ENCODE measurements at regions not wholly inside any gene's neighbourhood (a gene's known extent, or its start where the extent isn't known, plus 50 kb on each side); places are given as distances from the start of the nearest gene placed in this dataset.
"Not testable (repeated sequence)": the region's sequence is repeated elsewhere in the genome, so short reads cannot be mapped to it uniquely, and the experiment has no call there.

DNA sequence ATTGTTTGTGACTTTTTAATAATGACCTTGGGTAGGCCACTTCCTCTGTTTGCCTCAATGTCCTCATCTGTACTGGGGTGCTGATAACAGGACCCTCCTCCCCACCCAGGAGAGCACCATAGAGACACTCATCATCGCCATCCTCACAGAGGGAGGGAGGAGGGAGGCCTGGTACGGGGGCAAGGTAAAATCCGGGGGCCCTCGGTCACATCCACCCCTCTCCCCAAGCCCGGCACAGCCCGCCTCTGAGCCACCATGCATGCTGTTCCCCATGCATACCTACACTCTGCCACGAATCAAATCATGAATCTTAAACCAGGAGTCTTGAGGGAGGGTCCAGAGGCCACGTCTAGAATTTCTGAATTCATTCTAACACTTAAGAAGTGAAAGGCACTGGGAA lies 74.9 kb upstream of the IQSEC1 start:
- DNase-seq: no peak

DNA sequence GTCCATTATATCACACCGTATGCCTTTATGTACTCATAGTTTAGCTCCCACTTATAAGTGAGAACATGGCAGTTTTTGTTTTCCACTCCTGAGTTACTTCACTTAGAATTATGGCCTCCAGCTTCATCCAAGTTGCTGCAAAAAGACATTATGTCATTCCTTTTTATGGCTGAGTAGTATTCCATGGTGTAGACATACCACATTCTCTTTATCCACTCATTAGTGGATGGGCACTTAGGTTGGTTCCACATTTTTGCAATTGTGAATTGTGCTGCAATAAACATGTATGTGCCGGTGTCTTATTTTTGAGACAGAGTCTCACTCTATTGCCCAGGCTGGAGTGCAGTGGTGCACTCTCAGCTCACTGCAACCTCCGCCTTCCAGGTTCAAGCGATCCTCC lies 74.1 kb upstream of the IQSEC1 start:
- DNase-seq: no peak

DNA sequence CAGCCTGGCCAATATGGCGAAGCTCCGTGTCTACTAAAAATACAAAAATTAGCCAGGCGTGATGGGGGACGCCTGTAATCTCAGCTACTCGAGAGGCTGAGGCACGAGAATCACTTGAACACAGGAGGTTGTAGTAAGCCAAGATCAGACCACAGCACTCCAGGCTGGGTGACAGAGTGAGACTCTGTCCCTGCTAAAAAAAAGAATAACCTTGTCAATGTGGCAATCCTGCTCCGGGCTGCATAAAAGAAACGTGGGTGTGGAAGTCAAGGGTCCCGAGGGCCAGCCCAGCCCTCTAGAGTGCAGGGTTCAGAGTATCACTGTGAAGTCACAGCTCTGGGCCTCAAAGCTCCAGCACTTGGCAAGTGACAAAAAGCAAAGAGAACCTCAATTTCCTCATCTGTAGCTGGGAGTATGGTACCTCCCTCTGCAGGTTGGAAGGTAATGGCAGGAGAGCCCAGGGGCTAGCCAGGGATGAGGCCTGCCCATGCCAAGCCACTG lies 73.5 kb upstream of the IQSEC1 start:
- no peak for DNase-seq

DNA sequence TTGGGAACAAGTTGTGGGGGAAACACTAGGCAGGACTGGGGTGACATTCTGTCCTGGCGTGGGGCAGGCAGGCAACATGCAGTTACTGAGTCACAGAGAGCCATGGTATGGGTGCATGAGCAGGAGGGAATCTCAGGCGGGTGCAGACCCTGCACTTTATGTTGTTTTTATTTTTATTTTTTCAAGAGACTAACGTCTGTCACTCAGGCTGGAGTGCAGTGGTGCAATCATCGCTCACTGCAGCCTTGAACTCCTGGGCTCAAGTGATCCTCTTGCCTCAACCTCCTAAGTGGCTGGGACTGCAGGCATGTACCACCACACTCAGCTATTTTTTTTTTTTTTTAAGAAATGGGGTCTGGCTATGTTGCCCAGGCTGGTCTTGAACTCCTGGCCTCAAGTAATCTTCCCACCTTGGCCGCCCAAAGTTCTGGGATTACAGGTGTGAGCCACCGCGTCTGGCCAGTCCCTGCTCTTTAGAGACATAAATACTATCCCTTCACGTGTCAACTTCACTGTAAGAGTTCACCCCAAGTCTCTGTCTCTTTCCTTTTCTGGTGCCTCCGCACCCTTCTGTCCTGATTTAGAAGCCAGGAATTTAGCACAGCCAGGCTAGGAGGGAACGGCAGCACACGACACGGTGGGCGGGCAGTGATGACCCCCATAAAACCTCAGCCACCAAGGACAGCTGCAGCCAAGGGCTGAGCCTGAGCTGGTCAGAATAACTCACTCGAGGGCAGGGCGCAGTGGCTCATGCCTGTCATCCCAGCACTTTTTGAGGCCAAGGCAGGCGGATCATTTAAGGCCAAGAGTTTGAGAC lies 72.8 kb upstream of the IQSEC1 start:
- DNase-seq: no peak

GRCh38 chr3:13145131-13145825 lies 72.0 kb upstream of the IQSEC1 start:
- no peak for DNase-seq

GRCh38 chr3:13144163-13145023 lies 71.2 kb upstream of the IQSEC1 start:
- DNase-seq: no peak

- DNase-seq: no peak
Measured at GRCh38 chr3:13143381-13144004, 70.3 kb upstream of the IQSEC1 start.

DNA sequence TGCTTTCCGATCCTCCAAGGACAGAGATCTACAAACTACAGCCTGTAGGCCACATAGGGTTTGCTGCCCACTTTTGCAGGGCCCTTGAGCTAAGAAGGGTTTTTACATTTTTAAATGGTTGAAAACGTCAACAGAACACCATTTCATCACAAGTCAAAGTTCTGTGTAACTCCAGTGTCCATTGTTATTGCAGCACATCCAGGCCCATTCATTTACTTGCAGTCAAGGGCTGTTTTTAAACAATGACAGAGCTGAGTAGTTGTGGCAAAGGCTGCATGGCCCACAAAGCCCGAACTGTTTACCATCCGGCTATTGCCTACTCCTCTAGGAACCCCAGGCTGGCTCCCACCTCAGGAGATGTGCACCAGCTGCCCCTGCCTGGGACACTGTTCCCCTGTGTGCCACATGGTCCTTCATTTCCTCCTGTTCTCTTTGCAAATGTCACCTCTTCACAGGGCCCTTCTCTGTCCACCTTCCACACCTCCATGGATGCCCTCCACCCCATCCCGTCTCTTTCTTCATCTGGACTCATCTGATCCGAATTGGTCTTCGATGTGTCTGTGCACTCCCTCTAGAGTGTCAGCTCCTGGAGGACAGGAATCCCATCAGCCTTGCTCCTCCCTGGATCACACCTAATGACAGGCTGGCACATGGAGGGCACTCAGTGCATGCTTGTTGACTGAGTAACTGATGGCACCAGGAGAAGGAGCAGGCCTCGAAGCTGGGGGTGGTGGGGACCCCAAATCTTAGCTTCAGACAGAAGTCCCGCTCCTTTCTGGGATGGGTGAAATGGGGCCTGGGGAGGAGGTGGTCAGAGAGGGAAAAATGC lies 69.5 kb upstream of the IQSEC1 start:
- DNase-seq: no peak

GRCh38 chr3:13141991-13142412 lies 68.8 kb upstream of the IQSEC1 start:
- no peak for DNase-seq

GRCh38 chr3:13141183-13141582 lies 68.0 kb upstream of the IQSEC1 start:
- no peak for DNase-seq

GRCh38 chr3:13140596-13140995 lies 67.4 kb upstream of the IQSEC1 start:
- DNase-seq: no peak

GRCh38 chr3:13139471-13140065 lies 66.3 kb upstream of the IQSEC1 start:
- no peak for DNase-seq

DNA sequence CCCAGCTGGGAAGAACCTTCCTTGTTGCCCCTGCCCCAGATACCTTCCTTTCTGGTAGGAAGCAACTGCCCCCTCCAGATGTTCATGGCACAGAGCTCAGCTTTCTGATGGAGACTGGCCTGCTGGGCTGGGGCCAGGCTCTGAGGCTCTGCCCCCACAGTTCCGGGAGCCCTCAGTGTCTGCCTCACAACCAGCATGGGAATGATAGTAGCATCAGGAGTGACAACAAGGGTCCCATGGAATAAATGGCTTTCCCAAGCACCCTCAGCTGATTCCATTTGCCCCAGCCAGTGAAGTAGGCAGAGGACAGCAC lies 65.6 kb upstream of the IQSEC1 start:
- no peak for DNase-seq

DNA sequence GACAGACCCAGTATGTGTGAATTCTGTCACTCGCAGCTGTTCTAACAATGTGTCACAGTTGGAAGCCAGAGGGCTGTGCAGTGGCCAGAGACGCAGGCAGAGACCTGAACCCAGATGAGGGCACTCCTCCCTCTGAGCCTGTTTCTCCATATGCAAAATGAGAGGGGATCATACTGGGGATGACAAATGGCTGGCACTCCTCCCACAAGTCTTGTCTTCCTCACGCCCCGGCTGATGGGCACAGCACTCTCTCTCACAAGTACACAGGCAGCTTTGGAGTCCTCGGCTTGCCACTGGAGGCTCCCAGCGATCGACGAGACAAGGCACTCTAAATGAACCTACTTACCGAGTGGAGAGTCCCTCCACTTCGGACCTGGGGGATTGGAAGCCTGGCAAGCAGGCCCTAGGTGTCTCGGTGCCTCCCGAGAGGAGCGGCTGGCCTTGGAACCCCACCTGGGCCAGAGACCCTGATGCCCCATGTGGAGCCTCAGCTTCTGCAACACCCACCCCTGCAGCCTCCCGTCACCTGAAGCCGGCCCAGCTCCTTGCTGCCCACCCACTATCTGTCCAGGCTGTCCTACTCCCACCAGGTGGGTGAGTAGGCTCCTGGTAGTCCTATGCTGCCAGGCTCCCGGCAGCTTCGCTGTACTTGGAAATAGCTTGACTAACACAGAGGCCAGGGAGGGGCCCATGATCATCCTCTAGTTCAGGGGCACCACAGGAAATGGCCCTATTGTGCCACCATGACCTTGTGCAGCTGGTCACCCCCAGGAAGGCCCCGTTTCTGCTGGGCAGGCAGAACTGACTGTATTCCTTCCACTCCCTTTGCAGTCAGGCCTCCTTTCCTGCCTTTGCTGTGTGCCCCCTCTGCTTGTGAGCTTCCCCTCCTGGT lies 65.0 kb upstream of the IQSEC1 start:
- DNase-seq: no peak

DNA sequence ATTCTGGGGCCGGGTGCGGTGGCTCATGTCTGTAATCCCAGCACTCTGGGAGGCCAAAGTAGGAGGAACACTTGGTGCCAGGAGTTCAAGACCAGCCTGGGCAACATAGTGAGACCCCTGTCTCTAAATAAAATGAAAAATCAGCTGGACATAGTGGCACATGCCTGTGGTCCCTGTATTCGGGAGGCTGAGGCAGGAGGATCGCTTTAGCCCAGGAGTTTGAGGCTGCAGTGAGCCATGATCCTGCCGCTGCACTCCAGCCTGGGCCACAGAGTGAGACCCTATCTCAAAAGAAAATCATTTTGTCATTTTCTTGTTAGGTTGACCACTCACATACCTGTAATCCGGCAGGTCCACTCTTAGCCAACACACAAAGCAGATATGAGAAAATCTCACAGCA lies 63.6 kb upstream of the IQSEC1 start:
- DNase-seq: not testable (repeated sequence)

GRCh38 chr3:13136426-13136825 lies 63.2 kb upstream of the IQSEC1 start:
- no peak for DNase-seq

DNA sequence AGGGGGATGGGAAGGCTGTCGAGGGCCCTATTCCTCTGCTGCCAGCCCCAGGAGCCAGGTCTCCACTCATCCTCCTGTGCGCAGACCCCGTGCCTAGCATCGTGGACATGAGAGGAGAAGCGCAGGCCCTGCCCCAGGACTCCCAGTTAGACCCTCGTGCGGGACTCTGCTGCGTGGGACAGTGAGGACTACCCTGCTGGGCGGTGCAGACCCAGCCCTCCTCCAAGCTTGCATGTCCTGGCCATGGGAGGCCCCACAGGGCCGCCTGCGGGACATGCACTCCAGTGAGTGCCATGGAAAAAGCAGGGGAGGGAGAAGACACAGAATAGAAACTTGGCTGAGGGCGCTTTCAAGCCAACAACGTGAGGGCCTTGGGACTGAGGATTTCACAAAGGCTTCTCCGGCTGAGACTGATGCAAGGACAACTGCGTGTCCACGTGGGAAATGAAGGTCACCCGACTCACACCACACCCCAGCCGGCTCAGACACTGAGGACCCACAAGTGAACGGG lies 62.6 kb upstream of the IQSEC1 start:
- DNase-seq: no peak

DNA sequence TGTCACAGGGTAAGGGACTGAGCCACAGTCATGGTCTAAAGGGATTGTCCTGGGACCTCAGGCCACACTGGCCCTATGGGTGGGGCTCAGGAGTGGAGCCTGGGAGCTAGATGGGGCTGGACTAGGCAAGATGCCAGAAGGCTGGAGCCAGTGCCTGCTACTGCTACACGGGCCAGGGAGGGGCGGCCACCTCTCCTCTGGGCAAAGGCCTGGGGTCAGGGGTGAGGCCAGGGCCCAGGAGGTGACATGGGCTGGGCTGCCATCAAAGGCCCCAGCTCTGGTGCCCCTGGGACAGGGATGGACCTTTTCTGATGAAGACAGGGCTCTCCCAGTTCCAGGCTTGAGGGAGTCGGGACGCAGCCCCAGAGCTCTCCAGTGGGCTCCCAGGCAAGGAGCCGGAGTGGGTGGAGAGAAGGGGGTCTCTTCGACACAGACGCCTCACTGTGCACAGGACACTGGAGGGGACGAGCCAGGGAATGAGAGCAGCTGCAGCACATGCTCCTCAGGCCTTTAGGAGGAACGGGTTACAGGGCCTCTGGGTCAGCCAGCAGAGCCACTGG lies 62.1 kb upstream of the IQSEC1 start:
- DNase-seq: no peak

DNA sequence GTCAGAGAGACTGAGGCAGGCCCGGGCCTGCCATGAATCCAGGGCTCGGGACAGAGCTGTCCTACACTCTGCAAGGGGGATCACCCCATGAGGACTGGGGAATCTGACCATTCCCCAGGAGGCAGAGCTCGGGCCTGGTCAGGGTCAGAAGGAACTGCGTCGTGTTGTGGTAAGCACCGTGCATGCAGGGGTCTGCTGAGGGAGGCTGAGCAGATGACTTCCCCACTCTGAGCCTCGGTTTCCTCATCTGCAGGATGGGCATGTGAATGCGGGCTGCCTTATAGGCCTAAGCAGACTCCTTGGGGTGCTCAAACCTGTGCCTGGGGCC lies 61.6 kb upstream of the IQSEC1 start:
- no peak for DNase-seq
